ENCODE measurements at regions not wholly inside any gene's neighbourhood (a gene's known extent, or its start where the extent isn't known, plus 50 kb on each side); places are given as distances from the start of the nearest gene placed in this dataset.
A peak's percentile ranks its signal among the peaks of the same experiment; 100 is the strongest.

DNA sequence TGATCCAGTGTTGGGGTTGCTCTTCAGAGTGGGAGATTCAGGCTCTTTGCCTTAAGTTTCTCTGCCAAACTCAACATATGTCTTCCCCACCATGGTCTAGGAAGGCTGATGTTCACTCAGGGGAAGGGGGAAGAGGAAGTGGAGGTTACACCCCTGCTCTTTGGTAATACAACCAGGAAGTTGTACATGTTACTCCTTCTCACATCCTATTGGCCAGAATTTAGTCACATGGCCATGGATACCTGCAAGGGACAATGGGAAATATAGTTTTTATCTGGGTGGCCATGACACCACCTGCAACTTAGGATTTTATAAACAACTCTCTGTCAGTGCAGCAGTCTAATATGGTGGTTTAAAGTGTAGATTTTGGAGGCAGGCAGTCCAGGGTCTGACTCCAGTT, 150.9 kb downstream of the TBX5 start:
- H3K4me1 ChIP-seq = no peaks in the 10 kb centered on the region
- ATAC-seq (no peak), DNase-seq (no peak)
- no peaks in the 10 kb centered on the region for H3K9me3 ChIP-seq
- H3K27ac ChIP-seq = no peak overlapping the region
- TF ChIP-seq CTCF (IDR thresholded peaks at IDR 0.05) (no peak), POLR2A (IDR thresholded peaks at IDR 0.05) (no peak)
- no peak overlapping the region for H3K4me3 ChIP-seq
- intact Hi-C loops (cut with DNase I) = loop anchor here in 1 of 10 donors (10.0 kb wide), 1 partner anchor 190 kb away; no protein-coding TSS in a partner anchor
- H3K27me3 ChIP-seq = peaks cover 0 to 5% (median 0%) of the 10 kb centered on the region in 9 donors
- no peaks in the 10 kb centered on the region for H3K36me3 ChIP-seq

GRCh38 chr12:114253976-114254778, 151.8 kb downstream of the TBX5 start:
- Histone ChIP-seq H3K4me3 (no peak overlapping the region), H3K27ac (no peak overlapping the region), H3K4me1 (no peaks in the 10 kb centered on the region), H3K27me3 (peaks cover 0 to 5% (median 0%) of the 10 kb centered on the region in 9 donors), H3K36me3 (no peaks in the 10 kb centered on the region), H3K9me3 (no peaks in the 10 kb centered on the region)
- TF ChIP-seq POLR2A (IDR thresholded peaks at IDR 0.05) (no peak), CTCF (IDR thresholded peaks at IDR 0.05) (no peak)
- ATAC-seq = no peak
- 57 to 66% (median 59%) methylated on average over 4 of the region's 4 CpGs for WGBS, 4 donors
- DNase-seq = no peak
- intact Hi-C loops (cut with DNase I) = loop anchor here in 1 of 10 donors (10.0 kb wide), 1 partner anchor 191 kb away; no protein-coding TSS in a partner anchor

- Histone ChIP-seq H3K4me1 (no peaks in the 10 kb centered on the region), H3K27ac (no peak overlapping the region), H3K4me3 (no peak overlapping the region), H3K9me3 (no peaks in the 10 kb centered on the region), H3K36me3 (no peaks in the 10 kb centered on the region), H3K27me3 (peaks cover 0 to 5% (median 3%) of the 10 kb centered on the region in 9 donors)
- WGBS, 4 donors = 76 to 86% (median 80%) methylated on average over 7 of the region's 7 CpGs
- intact Hi-C loops (cut with DNase I) = loop anchor here in 3 of 10 donors (5.0 to 10.0 kb wide), 4 partner anchors 106 to 256 kb away; no protein-coding TSS in a partner anchor
- no peak for ATAC-seq
- TF ChIP-seq POLR2A (IDR thresholded peaks at IDR 0.05) (no peak), CTCF (IDR thresholded peaks at IDR 0.05) (no peak)
- no peak for DNase-seq
Measured at GRCh38 chr12:114248527-114248926, 157.4 kb downstream of the TBX5 start.

DNA sequence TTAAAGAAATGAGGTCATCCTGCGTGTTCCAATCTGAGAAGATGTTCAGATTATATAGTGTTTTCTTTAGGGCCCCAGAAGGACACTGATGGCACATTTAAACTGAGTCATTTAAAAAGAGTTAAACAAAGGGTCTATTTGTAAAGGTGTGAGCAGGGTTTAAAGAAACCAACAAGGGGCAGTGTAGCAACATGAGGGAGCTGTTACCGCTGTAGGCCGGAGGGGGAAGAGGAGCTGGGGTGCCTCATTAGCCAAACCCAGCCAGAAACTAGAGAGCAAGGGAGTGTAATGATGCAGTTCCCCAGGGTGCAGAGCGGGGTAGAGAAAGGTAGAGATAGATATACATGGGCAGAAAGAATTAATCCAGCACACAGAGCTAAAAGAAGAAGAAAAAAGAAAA, 160.4 kb downstream of the TBX5 start:
- intact Hi-C loops (cut with DNase I) = loop anchor here in 3 of 10 donors (2.0 to 10.0 kb wide), 5 partner anchors 109 to 259 kb away; no protein-coding TSS in a partner anchor
- ATAC-seq (peak in 3 of 4 donors; percentile 41 to 59 (median 48)), DNase-seq (no peak)
- no peaks in the 10 kb centered on the region for H3K9me3 ChIP-seq
- H3K27me3 ChIP-seq = peaks cover 0 to 15% (median 3%) of the 10 kb centered on the region in 9 donors
- no peaks in the 10 kb centered on the region for H3K36me3 ChIP-seq
- no peak for TF ChIP-seq POLR2A (IDR thresholded peaks at IDR 0.05)
- TF ChIP-seq CTCF (IDR thresholded peaks at IDR 0.05) = peak in 8 of 12 donors; percentile 8 to 39 (median 26)
- whole genome bisulfite sequencing, 4 donors = 25 to 47% (median 35%) methylated on average over 4 of the region's 4 CpGs
- H3K27ac ChIP-seq = no peak overlapping the region
- H3K4me3 ChIP-seq = no peak overlapping the region
- H3K4me1 ChIP-seq = peaks cover 0 to 2% (median 0%) of the 10 kb centered on the region in 12 donors

All from heart left ventricle (tissue), 16 donors.